ENCODE measurements at regions not wholly inside any gene's neighbourhood (a gene's known extent, or its start where the extent isn't known, plus 50 kb on each side); places are given as distances from the start of the nearest gene placed in this dataset.

DNA sequence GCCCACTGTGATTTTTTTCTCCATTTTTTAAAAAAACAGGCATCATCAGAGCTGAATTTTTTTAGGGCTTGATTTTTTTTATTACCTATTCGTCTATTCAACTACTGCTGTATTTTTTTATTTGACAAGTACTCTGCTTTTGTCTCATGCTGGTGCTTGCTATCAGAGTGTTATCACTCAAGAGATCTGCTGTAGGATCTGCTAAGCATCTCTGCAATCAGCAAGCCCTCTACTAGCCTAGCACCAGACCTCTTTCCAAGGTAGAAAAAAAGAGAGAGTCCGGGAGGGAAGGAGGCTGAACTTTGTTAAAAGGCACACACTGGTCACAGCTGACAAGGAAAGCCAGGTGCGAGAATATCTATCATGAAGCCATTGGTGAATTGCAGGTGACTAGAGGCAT, 413.8 kb upstream of the CCNH start:
- TF ChIP-seq NR2F6 (CRISPR knock-in tag; IDR thresholded peaks at IDR 0.05) = no peak
- TF ChIP-seq, protein P1, sequence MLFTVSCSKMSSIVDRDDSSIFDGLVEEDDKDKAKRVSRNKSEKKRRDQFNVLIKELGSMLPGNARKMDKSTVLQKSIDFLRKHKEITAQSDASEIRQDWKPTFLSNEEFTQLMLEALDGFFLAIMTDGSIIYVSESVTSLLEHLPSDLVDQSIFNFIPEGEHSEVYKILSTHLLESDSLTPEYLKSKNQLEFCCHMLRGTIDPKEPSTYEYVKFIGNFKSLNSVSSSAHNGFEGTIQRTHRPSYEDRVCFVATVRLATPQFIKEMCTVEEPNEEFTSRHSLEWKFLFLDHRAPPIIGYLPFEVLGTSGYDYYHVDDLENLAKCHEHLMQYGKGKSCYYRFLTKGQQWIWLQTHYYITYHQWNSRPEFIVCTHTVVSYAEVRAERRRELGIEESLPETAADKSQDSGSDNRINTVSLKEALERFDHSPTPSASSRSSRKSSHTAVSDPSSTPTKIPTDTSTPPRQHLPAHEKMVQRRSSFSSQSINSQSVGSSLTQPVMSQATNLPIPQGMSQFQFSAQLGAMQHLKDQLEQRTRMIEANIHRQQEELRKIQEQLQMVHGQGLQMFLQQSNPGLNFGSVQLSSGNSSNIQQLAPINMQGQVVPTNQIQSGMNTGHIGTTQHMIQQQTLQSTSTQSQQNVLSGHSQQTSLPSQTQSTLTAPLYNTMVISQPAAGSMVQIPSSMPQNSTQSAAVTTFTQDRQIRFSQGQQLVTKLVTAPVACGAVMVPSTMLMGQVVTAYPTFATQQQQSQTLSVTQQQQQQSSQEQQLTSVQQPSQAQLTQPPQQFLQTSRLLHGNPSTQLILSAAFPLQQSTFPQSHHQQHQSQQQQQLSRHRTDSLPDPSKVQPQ (CRISPR knock-in tag; IDR thresholded peaks at IDR 0.05; ENCODE audit: borderline replicate concordance) = no peak
- TF ChIP-seq, protein P2, sequence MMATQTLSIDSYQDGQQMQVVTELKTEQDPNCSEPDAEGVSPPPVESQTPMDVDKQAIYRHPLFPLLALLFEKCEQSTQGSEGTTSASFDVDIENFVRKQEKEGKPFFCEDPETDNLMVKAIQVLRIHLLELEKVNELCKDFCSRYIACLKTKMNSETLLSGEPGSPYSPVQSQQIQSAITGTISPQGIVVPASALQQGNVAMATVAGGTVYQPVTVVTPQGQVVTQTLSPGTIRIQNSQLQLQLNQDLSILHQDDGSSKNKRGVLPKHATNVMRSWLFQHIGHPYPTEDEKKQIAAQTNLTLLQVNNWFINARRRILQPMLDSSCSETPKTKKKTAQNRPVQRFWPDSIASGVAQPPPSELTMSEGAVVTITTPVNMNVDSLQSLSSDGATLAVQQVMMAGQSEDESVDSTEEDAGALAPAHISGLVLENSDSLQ (IDR thresholded peaks at IDR 0.05) = no peak
- no peak for TF ChIP-seq SMARCE1 (IDR thresholded peaks at IDR 0.05)
- TF ChIP-seq SAP30 (IDR thresholded peaks at IDR 0.05; ENCODE audit: borderline replicate concordance, insufficient read depth, low read depth, low read length, poor library complexity, severe bottlenecking) = no peak
- TF ChIP-seq BMI1 (IDR thresholded peaks at IDR 0.05; ENCODE audit: low read length) = no peak
- TF ChIP-seq, protein P3, sequence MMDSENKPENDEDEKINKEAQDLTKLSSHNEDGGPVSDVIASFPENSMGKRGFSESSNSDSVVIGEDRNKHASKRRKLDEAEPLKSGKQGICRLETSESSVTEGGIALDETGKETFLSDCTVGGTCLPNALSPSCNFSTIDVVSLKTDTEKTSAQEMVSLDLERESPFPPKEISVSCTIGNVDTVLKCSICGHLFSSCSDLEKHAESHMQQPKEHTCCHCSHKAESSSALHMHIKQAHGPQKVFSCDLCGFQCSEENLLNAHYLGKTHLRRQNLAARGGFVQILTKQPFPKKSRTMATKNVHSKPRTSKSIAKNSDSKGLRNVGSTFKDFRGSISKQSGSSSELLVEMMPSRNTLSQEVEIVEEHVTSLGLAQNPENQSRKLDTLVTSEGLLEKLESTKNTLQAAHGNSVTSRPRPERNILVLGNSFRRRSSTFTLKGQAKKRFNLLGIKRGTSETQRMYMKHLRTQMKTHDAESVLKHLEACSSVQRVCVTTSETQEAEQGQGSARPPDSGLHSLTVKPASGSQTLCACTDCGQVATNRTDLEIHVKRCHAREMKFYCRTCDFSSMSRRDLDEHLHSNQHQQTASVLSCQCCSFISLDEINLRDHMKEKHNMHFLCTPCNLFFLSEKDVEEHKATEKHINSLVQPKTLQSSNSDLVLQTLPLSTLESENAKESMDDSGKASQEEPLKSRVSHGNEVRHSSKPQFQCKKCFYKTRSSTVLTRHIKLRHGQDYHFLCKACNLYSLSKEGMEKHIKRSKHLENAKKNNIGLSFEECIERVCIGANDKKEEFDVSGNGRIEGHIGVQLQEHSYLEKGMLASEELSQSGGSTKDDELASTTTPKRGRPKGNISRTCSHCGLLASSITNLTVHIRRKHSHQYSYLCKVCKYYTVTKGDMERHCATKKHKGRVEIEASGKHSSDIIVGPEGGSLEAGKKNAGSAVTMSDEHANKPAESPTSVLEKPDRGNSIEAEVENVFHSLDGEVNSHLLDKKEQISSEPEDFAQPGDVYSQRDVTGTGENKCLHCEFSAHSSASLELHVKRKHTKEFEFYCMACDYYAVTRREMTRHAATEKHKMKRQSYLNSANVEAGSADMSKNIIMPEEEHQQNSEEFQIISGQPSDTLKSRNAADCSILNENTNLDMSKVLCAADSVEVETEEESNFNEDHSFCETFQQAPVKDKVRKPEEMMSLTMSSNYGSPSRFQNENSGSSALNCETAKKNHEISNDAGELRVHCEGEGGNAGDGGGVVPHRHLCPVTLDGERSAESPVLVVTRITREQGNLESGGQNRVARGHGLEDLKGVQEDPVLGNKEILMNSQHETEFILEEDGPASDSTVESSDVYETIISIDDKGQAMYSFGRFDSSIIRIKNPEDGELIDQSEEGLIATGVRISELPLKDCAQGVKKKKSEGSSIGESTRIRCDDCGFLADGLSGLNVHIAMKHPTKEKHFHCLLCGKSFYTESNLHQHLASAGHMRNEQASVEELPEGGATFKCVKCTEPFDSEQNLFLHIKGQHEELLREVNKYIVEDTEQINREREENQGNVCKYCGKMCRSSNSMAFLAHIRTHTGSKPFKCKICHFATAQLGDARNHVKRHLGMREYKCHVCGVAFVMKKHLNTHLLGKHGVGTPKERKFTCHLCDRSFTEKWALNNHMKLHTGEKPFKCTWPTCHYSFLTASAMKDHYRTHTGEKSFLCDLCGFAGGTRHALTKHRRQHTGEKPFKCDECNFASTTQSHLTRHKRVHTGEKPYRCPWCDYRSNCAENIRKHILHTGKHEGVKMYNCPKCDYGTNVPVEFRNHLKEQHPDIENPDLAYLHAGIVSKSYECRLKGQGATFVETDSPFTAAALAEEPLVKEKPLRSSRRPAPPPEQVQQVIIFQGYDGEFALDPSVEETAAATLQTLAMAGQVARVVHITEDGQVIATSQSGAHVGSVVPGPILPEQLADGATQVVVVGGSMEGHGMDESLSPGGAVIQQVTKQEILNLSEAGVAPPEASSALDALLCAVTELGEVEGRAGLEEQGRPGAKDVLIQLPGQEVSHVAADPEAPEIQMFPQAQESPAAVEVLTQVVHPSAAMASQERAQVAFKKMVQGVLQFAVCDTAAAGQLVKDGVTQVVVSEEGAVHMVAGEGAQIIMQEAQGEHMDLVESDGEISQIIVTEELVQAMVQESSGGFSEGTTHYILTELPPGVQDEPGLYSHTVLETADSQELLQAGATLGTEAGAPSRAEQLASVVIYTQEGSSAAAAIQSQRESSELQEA (IDR thresholded peaks at IDR 0.05; ENCODE audit: low read depth) = no peak
- TF ChIP-seq ZNF431 (CRISPR knock-in tag; IDR thresholded peaks at IDR 0.05) = no peak
- TF ChIP-seq SLC30A9 (CRISPR knock-in tag; IDR thresholded peaks at IDR 0.05) = no peak
- TF ChIP-seq RBM15 (IDR thresholded peaks at IDR 0.05; ENCODE audit: insufficient read depth, low read length) = no peak
- no peak for TF ChIP-seq TCF7 (IDR thresholded peaks at IDR 0.05; ENCODE audit: borderline replicate concordance)
- no peak for TF ChIP-seq STAT5A (IDR thresholded peaks at IDR 0.05; ENCODE audit: borderline replicate concordance, low read length)
- TF ChIP-seq MTF1 (CRISPR knock-in tag; IDR thresholded peaks at IDR 0.05; ENCODE audit: borderline replicate concordance) = no peak
- Histone ChIP-seq H3K27ac (ENCODE audit: extremely low read depth, low read depth, low read length) (no peak overlapping the region), H3K4me1 (replicated peaks in 1 of 2; ENCODE audit: control insufficient read depth in 2 of 2, insufficient read depth in 2 of 2, low read length in 2 of 2) (no peaks in the 10 kb centered on the region), H3K9me1 (ENCODE audit: control insufficient read depth, insufficient read depth, low read length) (no peaks in the 10 kb centered on the region), H3K79me2 (ENCODE audit: control insufficient read depth, insufficient read depth, low read length) (no peaks in the 10 kb centered on the region), H3K36me3 (ENCODE audit: control insufficient read depth, insufficient read depth, low read length) (no peaks in the 10 kb centered on the region), H3K9me3 (replicated peaks; ENCODE audit: control insufficient read depth, insufficient read depth, low read depth, low read length) (no peaks in the 10 kb centered on the region), H3K4me2 (ENCODE audit: insufficient read depth, low read length) (no peak overlapping the region), H3K4me3 (no peak overlapping the region), H4K20me1 (replicated peaks; ENCODE audit: control insufficient read depth, insufficient read depth, low read length) (no peaks in the 10 kb centered on the region), H2AFZ (ENCODE audit: low read depth, low read length) (no peak overlapping the region), H3K9ac (ENCODE audit: insufficient read depth in 1 of 2, low read depth in 2 of 2, low read length in 2 of 2) (no peak overlapping the region), H3K27me3 (ENCODE audit: control insufficient read depth in 2 of 2, insufficient read depth in 2 of 2, low read length in 2 of 2) (no peaks in the 10 kb centered on the region)
- in situ Hi-C loops (cut with MboI) (no loop called here), intact Hi-C loops (cut with micrococcal nuclease) (no loop called here)
- 0% methylated on average over 3 of the region's 3 CpGs for WGBS (ENCODE audit: insufficient coverage, low coverage, missing lambda C conversion rate)
- POLR2A ChIA-PET = no interaction called here
- CTCF ChIA-PET (ENCODE audit: low intra/inter-chr PET ratio) = no interaction called here
- ATAC-seq (no peak), FAIRE-seq (no peak), DNase-seq (ENCODE audit: extremely low read depth in 1 of 4, low spot score in 3 of 4) (no peak)
- BruUV-seq (replicated peaks) = no TSS peak

Measured in K562 (cell line).